MM.1S (cell line): ENCODE measurements at regions not wholly inside any gene's neighbourhood (a gene's known extent, or its start where the extent isn't known, plus 50 kb on each side); places are given as distances from the start of the nearest gene placed in this dataset.

Experiments
- DNase-seq: peaks from one replicate; pipeline ENCODE4 v3.0.0-alpha.2; 2015
- H2AFZ ChIP-seq: fragments of 300-600 bp; sonication (generic); 2 replicates; pipeline ENCODE4 v1.6.0; 2016; ENCODE audit warnings: antibody characterized with exemption, low read length
- H3F3A ChIP-seq: fragments of 300-600 bp; sonication (generic); 2 replicates; pipeline ENCODE4 v1.6.1; 2016; ENCODE audit warnings: mild to moderate bottlenecking, antibody characterized with exemption, low read length, moderate library complexity, mixed read lengths; ENCODE audit not compliant: insufficient read depth
- H3K27ac ChIP-seq: fragments of 300-600 bp; sonication (generic); 2 replicates; pipeline ENCODE4 v1.5.1; 2016; ENCODE audit warnings: mild to moderate bottlenecking, low read length
- H3K27me3 ChIP-seq: fragments of 300-600 bp; sonication (generic); replicated peaks from 2 replicates; pipeline ENCODE4 v1.6.0; 2016; ENCODE audit warnings: low read length; ENCODE audit not compliant: insufficient read depth
- H3K36me3 ChIP-seq: fragments of 300-600 bp; sonication (generic); replicated peaks from 2 replicates; pipeline ENCODE4 v1.6.1; 2016; ENCODE audit warnings: mild to moderate bottlenecking, low read length, mixed read lengths; ENCODE audit not compliant: insufficient read depth
- H3K4me1 ChIP-seq: fragments of 300-600 bp; sonication (generic); 2 replicates; pipeline ENCODE4 v1.6.1; 2016; ENCODE audit warnings: low read length, mixed read lengths
- H3K4me2 ChIP-seq: fragments of 300-600 bp; sonication (generic); 2 replicates; pipeline ENCODE4 v1.6.0; 2016; ENCODE audit warnings: low read depth, low read length
- H3K4me3 ChIP-seq: fragments of 300-600 bp; sonication (generic); 2 replicates; pipeline ENCODE4 v1.5.1; 2016; ENCODE audit warnings: low read length, mixed read lengths
- H3K79me2 ChIP-seq: fragments of 300-600 bp; sonication (generic); 2 replicates; pipeline ENCODE4 v1.6.1; 2016; ENCODE audit warnings: mixed run types, low read length, mixed read lengths
- H3K9ac ChIP-seq: fragments of 300-600 bp; sonication (generic); 2 replicates; pipeline ENCODE4 v1.6.1; 2016; ENCODE audit warnings: low read length, mixed read lengths
- H3K9me2 ChIP-seq: fragments of 300-600 bp; sonication (generic); replicated peaks from 2 replicates; pipeline ENCODE4 v1.6.1; 2016; ENCODE audit warnings: mild to moderate bottlenecking, low read length, mixed read lengths; ENCODE audit not compliant: insufficient read depth
- H3K9me3 ChIP-seq: fragments of 300-600 bp; sonication (generic); replicated peaks from 2 replicates; pipeline ENCODE4 v1.6.1; 2016; ENCODE audit warnings: mild to moderate bottlenecking, low read length, mixed read lengths; ENCODE audit not compliant: insufficient read depth
- H4K20me1 ChIP-seq: fragments of 300-600 bp; sonication (generic); 2 replicates; pipeline ENCODE4 v1.6.1; 2016; ENCODE audit warnings: mild to moderate bottlenecking, low read length, moderate library complexity, mixed read lengths; ENCODE audit not compliant: insufficient read depth
- CTCF ChIP-seq: fragments of 300-600 bp; sonication (generic); IDR thresholded peaks from 2 replicates; pipeline ENCODE4 v1.5.1; 2016; ENCODE audit warnings: antibody characterized with exemption, low read length, mixed read lengths
- EZH2 ChIP-seq: fragments of 300-600 bp; sonication (generic); optimal IDR thresholded peaks from 2 replicates; pipeline ENCODE3; 2017; ENCODE audit warnings: low read depth, mild to moderate bottlenecking, antibody characterized with exemption, low read length, mixed read lengths
- EZH2phosphoT487 ChIP-seq: fragments of 300-600 bp; sonication (generic); IDR thresholded peaks from 2 replicates; pipeline ENCODE4 v1.6.1; 2018; ENCODE audit warnings: antibody characterized with exemption, low read length

DNA sequence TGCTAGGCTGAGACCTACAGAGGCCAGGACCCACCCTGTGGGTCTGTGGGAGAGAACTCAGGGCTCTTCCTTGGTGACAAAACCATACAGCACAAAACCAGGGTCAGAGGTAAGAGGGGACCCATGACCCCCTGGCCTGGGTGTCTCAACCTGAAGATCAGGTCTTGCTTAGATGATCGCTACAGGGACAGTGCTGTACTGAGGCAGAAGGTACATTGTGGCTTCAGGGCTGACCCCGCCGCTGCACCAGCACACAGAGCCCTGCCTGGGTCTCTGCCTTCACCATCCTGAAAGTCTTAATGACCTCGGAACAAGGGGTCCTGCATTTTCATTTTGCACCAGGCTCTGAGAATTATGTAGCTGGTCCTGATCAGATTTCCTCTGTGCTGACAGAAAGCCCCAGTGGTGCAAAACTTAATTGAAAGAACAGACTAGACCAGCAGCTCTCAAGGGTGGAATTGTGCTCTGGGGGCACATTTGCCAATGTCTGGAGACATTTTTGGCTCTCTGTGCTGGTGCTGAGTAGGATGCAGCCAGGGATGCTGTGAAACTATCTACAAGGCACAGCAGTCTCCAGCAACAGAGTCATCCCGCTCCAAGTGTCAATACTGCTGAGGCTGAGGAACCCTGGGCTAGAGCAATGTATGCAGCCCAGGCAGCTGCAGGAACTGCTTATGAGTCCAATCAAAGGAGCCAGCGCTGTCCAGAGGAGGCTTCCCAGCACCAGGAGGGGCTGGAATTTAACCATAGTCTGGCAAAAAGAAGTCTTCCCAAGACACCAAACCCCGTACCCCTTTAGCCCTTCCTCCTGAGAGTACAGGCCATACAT, 254.9 kb downstream of the ERMARD start:
- Histone ChIP-seq H3K4me1 (no peaks in the 10 kb centered on the region), H3K9ac (no peak overlapping the region), H3K27me3 (no peaks in the 10 kb centered on the region; the same call in 1 of the 2 replicates), H3K9me2 (no peaks in the 10 kb centered on the region), H3F3A (no peaks in the 10 kb centered on the region), H3K4me3 (no peak overlapping the region), H3K27ac (no peak overlapping the region), H3K79me2 (no peaks in the 10 kb centered on the region), H2AFZ (no peak overlapping the region), H4K20me1 (no peaks in the 10 kb centered on the region), H3K4me2 (no peak overlapping the region), H3K36me3 (no peaks in the 10 kb centered on the region), H3K9me3 (no peaks in the 10 kb centered on the region)
- no peak for DNase-seq
- no peak for TF ChIP-seq EZH2phosphoT487
- TF ChIP-seq CTCF = no peak
- no peak for TF ChIP-seq EZH2

DNA sequence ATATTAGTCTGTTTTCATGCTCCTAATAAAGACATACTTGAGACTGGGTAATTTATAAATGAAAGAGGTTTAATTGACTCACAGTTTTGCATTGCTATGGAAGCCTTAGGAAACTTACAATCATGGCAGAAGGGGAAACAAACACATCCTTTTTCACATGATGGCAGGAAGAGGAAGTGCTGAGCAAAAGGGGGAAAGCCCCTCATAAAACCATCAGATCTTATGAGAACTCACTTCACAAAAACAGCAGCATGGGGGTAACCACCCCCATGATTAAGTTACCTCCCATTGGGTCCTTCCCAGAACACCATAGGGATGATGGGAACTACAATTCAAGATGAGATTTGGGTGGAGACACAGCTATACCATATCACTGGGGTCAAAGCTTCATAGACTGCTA, 254.2 kb downstream of the ERMARD start:
- no peak overlapping the region for H3K4me3 ChIP-seq
- H2AFZ ChIP-seq = no peak overlapping the region
- H3K27ac ChIP-seq = no peak overlapping the region
- no peaks in the 10 kb centered on the region for H3K9me2 ChIP-seq
- TF ChIP-seq EZH2phosphoT487 (no peak), CTCF (no peak), EZH2 (no peak)
- H3K27me3 ChIP-seq = no peaks in the 10 kb centered on the region; the same call in 1 of the 2 replicates
- no peaks in the 10 kb centered on the region for H3K36me3 ChIP-seq
- no peak overlapping the region for H3K4me2 ChIP-seq
- no peaks in the 10 kb centered on the region for H4K20me1 ChIP-seq
- no peaks in the 10 kb centered on the region for H3F3A ChIP-seq
- H3K79me2 ChIP-seq = no peaks in the 10 kb centered on the region
- H3K9ac ChIP-seq = no peak overlapping the region
- DNase-seq = no peak
- H3K4me1 ChIP-seq = no peaks in the 10 kb centered on the region
- H3K9me3 ChIP-seq = no peaks in the 10 kb centered on the region

DNA sequence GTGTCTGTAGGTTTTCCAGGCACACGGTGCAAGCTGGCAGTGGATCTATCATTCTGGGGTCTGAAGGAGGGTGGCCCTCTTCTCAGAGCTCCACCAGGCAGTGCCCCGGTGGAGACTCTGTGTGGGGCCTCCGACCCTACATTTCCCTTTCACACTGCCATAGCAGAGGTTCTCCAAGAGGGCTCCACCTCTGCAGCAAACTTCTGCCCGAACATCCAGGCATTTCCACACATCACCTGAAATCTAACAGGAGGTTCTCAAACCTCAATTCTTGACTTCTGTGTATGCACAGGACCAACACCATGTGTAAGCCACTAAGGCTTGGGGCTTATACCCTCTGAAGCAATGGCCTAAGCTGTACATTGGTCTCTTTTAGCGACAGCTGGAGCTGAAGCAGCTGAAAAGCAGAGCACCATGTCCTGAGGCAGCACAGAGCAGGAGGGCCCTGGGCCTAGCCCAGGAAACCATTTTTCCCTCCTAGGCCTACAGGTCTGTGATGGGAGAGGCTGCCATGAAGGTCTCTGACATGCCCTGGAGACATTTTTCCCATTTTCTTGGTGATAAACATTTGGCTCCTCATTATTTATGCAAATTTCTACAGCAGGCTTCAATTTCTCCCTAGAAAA, 253.3 kb downstream of the ERMARD start:
- no peaks in the 10 kb centered on the region for H4K20me1 ChIP-seq
- no peak overlapping the region for H3K9ac ChIP-seq
- H3K4me2 ChIP-seq = no peak overlapping the region
- no peaks in the 10 kb centered on the region for H3K79me2 ChIP-seq
- no peak overlapping the region for H3K4me3 ChIP-seq
- H3K9me3 ChIP-seq = no peaks in the 10 kb centered on the region
- no peaks in the 10 kb centered on the region for H3K36me3 ChIP-seq
- no peaks in the 10 kb centered on the region for H3K4me1 ChIP-seq
- TF ChIP-seq EZH2 = no peak
- TF ChIP-seq CTCF = no peak
- TF ChIP-seq EZH2phosphoT487 = no peak
- H3K27ac ChIP-seq = no peak overlapping the region
- no peaks in the 10 kb centered on the region; the same call in 1 of the 2 replicates for H3K27me3 ChIP-seq
- DNase-seq = no peak
- no peaks in the 10 kb centered on the region for H3F3A ChIP-seq
- H3K9me2 ChIP-seq = no peaks in the 10 kb centered on the region
- no peak overlapping the region for H2AFZ ChIP-seq
